GM23248 (cell line): ENCODE measurements at regions not wholly inside any gene's neighbourhood (a gene's known extent, or its start where the extent isn't known, plus 50 kb on each side); places are given as distances from the start of the nearest gene placed in this dataset.

Experiments used
- DNase-seq: peaks from one replicate; pipeline ENCODE4 v3.0.0-alpha.2; 2015
- H2AFZ ChIP-seq: fragments of 200-600 bp; sonication (generic); 2 replicates; pipeline ENCODE4 v1.6.1; 2016; ENCODE audit warnings: antibody characterized with exemption
- H3F3A ChIP-seq: fragments of 200-600 bp; sonication (generic); 2 replicates; pipeline ENCODE4 v1.6.1; 2016; ENCODE audit warnings: mild to moderate bottlenecking, antibody characterized with exemption, mixed run types; ENCODE audit not compliant: insufficient read depth
- H3K27ac ChIP-seq: fragments of 200-600 bp; sonication (generic); 2 replicates; pipeline ENCODE4 v1.5.1; 2016; ENCODE audit warnings: mild to moderate bottlenecking
- H3K27me3 ChIP-seq: fragments of 200-600 bp; sonication (generic); replicated peaks from 2 replicates; pipeline ENCODE4 v1.6.1; 2016; ENCODE audit warnings: mild to moderate bottlenecking; ENCODE audit not compliant: insufficient read depth
- H3K36me3 ChIP-seq: fragments of 200-600 bp; sonication (generic); 2 replicates; pipeline ENCODE4 v1.6.1; 2016; ENCODE audit warnings: low read depth, mild to moderate bottlenecking
- H3K4me1 ChIP-seq: fragments of 200-600 bp; sonication (generic); 2 replicates; pipeline ENCODE4 v1.6.1; 2016; ENCODE audit warnings: mild to moderate bottlenecking; ENCODE audit not compliant: insufficient read depth
- H3K4me2 ChIP-seq: fragments of 200-600 bp; sonication (generic); one replicate; pipeline ENCODE4 v1.6.1; 2016; ENCODE audit warnings: mild to moderate bottlenecking; ENCODE audit not compliant: unreplicated experiment
- H3K4me3 ChIP-seq: fragments of 200-600 bp; sonication (generic); 2 replicates; pipeline ENCODE4 v1.5.1; 2016; ENCODE audit warnings: mild to moderate bottlenecking
- H3K79me2 ChIP-seq: fragments of 200-600 bp; sonication (generic); 2 replicates; pipeline ENCODE4 v1.6.1; 2016; ENCODE audit warnings: mild to moderate bottlenecking; ENCODE audit not compliant: insufficient read depth
- H3K9ac ChIP-seq: fragments of 200-600 bp; sonication (generic); 2 replicates; pipeline ENCODE4 v1.6.1; 2016; ENCODE audit warnings: mild to moderate bottlenecking
- H3K9me2 ChIP-seq: fragments of 200-600 bp; sonication (generic); 2 replicates; pipeline ENCODE4 v1.6.1; 2016; ENCODE audit warnings: mixed run types, mild to moderate bottlenecking, moderate library complexity; ENCODE audit not compliant: insufficient read depth
- H3K9me3 ChIP-seq: fragments of 200-600 bp; sonication (generic); one replicate; pipeline ENCODE4 v1.6.1; 2017; ENCODE audit warnings: low read depth
- H4K20me1 ChIP-seq: fragments of 200-600 bp; sonication (generic); 2 replicates; pipeline ENCODE4 v1.6.0; 2016; ENCODE audit not compliant: insufficient read depth
- EZH2 ChIP-seq: fragments of 200-600 bp; sonication (generic); IDR thresholded peaks from 2 replicates; pipeline ENCODE4 v1.6.1; 2018; ENCODE audit warnings: antibody characterized with exemption, mild to moderate bottlenecking; ENCODE audit not compliant: insufficient read depth, poor library complexity, severe bottlenecking
- EZH2phosphoT487 ChIP-seq: fragments of 200-600 bp; sonication (generic); IDR thresholded peaks from 2 replicates; pipeline ENCODE4 v1.6.1; 2018; ENCODE audit warnings: antibody characterized with exemption, moderate library complexity, mild to moderate bottlenecking, low read depth; ENCODE audit not compliant: insufficient read depth
- WGBS, 2 experiments: methylation state at CpG; one replicate each; pipeline ENCODE4 v1.1.6; 2015 to 2017; ENCODE audit warnings: low lambda C conversion rate in 2 of 2, low coverage in 1 of 2; ENCODE audit errors: missing lambda C conversion rate in 2 of 2; 5-methylcytosine and 5-hydroxymethylcytosine counted together
- in situ Hi-C: fragments of 300-500 bp; cut with MboI; formaldehyde crosslinking; loops from 2 replicates; pipeline ENCODE4 v1.15.0; 2020

DNA sequence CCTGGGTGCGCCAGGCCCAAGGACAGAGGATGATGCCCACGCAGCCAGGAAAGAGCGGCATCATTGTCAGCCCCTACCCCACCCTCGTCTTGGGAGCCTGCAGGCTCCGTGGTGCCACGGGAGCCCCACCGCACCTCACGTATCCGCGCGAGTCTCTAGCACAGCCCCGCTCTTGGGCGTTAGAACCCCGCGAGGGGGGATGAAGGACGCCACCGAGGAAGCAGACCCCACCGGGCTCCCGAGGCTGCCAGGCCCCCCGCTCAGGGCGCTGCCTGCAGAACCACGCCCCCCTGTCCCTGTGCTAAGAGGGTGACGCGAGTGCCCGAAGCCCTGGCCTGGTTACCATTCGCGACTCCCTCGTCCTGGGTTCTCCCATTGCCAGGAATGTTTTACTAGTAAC, 52.3 kb upstream of the MS4A8 start:
- H3K27me3 ChIP-seq, result no peaks in the 10 kb centered on the region
- no peak overlapping the region for H3K4me3 ChIP-seq
- no peaks in the 10 kb centered on the region for H3K79me2 ChIP-seq
- no peaks in the 10 kb centered on the region for H3K4me1 ChIP-seq
- no peaks in the 10 kb centered on the region for H3K9me2 ChIP-seq
- WGBS, 2 experiments, result 41 to 44% methylated on average over 28 of the region's 28 CpGs
- no peak overlapping the region for H3K27ac ChIP-seq
- no peak overlapping the region for H3K4me2 ChIP-seq
- TF ChIP-seq EZH2 (no peak), EZH2phosphoT487 (no peak)
- in situ Hi-C loops, result no loop called here
- no peaks in the 10 kb centered on the region for H3K36me3 ChIP-seq
- H4K20me1 ChIP-seq, result no peaks in the 10 kb centered on the region
- H3K9ac ChIP-seq, result no peak overlapping the region
- no peak for DNase-seq
- no peak overlapping the region for H2AFZ ChIP-seq
- no peaks in the 10 kb centered on the region for H3F3A ChIP-seq
- H3K9me3 ChIP-seq, result no peaks in the 10 kb centered on the region
